Peyer's patch (tissue), 4 donors: ENCODE measurements at regions not wholly inside any gene's neighbourhood (a gene's known extent, or its start where the extent isn't known, plus 50 kb on each side); places are given as distances from the start of the nearest gene placed in this dataset.
A peak's percentile ranks its signal among the peaks of the same experiment; 100 is the strongest.
"Not testable (repeated sequence)": the region's sequence is repeated elsewhere in the genome, so short reads cannot be mapped to it uniquely, and the experiment has no call there.

ENCODE experiments used
- DNase-seq, 3 donors: peaks; one replicate each; pipeline ENCODE4 v3.0.0-alpha.2; 2017 to 2019
- H3K27ac ChIP-seq, 4 donors: fragments of 200-600 bp; sonication (generic); one replicate each; pipeline ENCODE4 v1.5.1; 2016 to 2019
- H3K27me3 ChIP-seq, 2 donors: fragments of 200-600 bp; sonication (generic); one replicate each; pipeline ENCODE4 v1.5.1; 2019
- H3K36me3 ChIP-seq, 3 donors: fragments of 200-600 bp; sonication (generic); one replicate each; pipeline ENCODE4 v1.5.1; 2016 to 2019
- H3K4me1 ChIP-seq, 4 donors: fragments of 200-600 bp; sonication (generic); one replicate each; pipeline ENCODE4 v1.5.1; 2016 to 2019
- H3K4me3 ChIP-seq, 4 donors: fragments of 200-600 bp; sonication (generic); 1 replicate in 3 of 4; 2 replicates in 1 of 4; pipeline ENCODE4 v1.5.1; 2016 to 2019; ENCODE audit warnings: mild to moderate bottlenecking in 1 of 4
- H3K9me3 ChIP-seq, 4 donors: fragments of 200-600 bp; sonication (generic); one replicate each; pipeline ENCODE4 v1.5.1; 2016 to 2019; ENCODE audit warnings: mild to moderate bottlenecking in 1 of 4
- POLR2A ChIP-seq, 2 donors: fragments of 450-650 bp; IDR thresholded peaks; one replicate each; pipeline ENCODE4 v1.5.1; 2017; ENCODE audit warnings: antibody characterized with exemption in 2 of 2, mild to moderate bottlenecking in 2 of 2, moderate library complexity in 2 of 2
- TF ChIP-seq, protein P1 (sequence below), 6 experiments: fragments of 450-650 bp in 4 of 6; fragments of 200-600 bp in 2 of 6; sonication (generic) in 1 of 6; IDR thresholded peaks; one replicate each; pipeline ENCODE4 v1.5.1; 2017 to 2019; ENCODE audit warnings: antibody characterized with exemption in 6 of 6, mild to moderate bottlenecking in 3 of 6, moderate library complexity in 1 of 6

DNA sequence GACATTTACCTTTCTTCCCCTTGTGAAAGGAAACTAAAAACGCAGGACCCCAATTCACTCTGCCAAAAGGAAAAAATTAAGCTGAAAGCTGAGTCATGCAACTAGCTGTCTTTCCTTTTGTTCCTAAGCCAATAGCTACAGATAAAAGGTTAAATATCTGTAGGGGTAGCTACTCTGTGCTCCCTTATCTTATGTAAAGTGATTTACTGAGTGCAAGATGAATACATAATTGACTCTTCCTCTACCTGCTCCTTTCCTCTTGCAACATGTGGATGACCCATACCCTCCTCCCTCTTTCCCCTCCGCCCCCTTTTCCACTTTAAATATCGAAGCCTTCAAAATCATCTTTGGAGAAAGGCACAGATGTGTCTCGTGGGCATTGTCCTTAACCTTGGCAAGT is 68.0 kb upstream of the ZNF157 start:
- TF ChIP-seq, protein P1, sequence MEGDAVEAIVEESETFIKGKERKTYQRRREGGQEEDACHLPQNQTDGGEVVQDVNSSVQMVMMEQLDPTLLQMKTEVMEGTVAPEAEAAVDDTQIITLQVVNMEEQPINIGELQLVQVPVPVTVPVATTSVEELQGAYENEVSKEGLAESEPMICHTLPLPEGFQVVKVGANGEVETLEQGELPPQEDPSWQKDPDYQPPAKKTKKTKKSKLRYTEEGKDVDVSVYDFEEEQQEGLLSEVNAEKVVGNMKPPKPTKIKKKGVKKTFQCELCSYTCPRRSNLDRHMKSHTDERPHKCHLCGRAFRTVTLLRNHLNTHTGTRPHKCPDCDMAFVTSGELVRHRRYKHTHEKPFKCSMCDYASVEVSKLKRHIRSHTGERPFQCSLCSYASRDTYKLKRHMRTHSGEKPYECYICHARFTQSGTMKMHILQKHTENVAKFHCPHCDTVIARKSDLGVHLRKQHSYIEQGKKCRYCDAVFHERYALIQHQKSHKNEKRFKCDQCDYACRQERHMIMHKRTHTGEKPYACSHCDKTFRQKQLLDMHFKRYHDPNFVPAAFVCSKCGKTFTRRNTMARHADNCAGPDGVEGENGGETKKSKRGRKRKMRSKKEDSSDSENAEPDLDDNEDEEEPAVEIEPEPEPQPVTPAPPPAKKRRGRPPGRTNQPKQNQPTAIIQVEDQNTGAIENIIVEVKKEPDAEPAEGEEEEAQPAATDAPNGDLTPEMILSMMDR (IDR thresholded peaks at IDR 0.05): no peak
- no peak for TF ChIP-seq POLR2A (IDR thresholded peaks at IDR 0.05)
- DNase-seq: no peak
- H3K9me3 ChIP-seq: no peaks in the 10 kb centered on the region
- no peaks in the 10 kb centered on the region for H3K27me3 ChIP-seq
- H3K4me3 ChIP-seq: no peak overlapping the region
- H3K27ac ChIP-seq: no peak overlapping the region
- no peaks in the 10 kb centered on the region for H3K4me1 ChIP-seq
- no peaks in the 10 kb centered on the region for H3K36me3 ChIP-seq

DNA sequence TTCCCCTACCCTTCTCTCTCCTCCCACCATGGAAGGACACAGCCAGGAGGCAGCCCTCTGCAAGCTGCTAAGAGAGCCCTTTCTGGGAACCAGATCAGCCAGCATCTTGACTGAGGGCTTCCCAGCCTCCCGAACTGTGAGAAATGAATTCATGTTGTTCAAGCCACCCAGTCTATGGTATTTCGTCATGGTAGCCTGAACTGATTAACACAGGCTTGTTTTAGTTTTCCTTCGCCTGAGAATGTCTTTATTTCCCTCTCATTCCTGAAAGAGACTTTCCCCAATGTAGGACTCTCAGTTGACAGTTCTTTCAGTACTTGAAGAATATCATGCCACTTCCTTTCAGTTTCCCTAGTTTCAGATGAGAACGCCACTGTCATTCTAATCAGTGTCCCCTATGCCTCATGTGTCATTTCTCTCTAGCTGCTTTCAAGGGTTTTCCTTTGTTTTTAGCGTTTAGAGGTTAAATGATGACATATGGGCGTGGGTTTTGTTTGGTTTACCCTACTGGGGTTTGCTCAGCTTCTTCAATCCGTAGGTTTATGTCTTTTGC is 63.8 kb upstream of the ZNF157 start:
- H3K4me1 ChIP-seq, H3K36me3 ChIP-seq, H3K4me3 ChIP-seq, H3K9me3 ChIP-seq, H3K27me3 ChIP-seq, H3K27ac ChIP-seq, DNase-seq: not testable (repeated sequence)

DNA sequence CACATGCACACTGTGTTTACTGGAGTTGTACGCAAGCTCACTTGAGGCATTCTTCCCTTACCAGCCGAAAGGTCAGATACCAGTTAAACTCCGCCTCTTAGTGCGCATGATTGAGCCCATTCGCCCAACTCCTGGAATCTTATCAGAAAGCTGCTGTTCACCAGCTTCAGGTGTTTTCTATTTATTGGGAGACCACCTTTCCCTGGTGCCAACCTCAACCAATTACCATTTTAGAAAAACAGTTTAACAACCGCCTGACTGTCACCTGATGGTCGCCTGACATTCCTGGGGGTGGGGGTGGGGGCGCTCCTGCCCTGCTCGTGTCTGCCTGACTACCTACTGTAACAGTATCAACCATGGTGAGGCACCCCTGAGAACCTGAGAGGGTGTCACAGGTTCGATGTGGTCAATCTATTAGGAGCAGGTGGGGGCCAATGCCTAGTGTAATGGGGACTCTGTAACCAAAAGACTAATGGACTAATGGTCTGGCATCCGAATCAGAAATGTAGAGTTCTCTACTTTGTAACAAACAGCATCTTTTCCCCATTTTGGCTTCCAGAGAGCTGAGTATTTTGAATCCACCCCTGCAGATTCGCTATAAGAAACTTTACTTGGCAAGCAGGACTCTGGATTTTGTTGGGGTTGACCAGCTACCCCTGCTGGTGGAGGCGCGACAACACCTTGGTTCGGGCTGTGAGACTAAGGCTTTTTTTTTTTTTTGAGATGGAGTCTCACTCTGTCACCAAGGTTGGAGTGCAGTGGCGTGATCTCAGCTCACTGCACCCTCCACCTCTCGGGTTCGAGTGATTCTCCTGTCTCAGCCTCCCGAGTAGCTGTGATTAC is 58.2 kb upstream of the ZNF157 start:
- TF ChIP-seq POLR2A (IDR thresholded peaks at IDR 0.05): no peak
- TF ChIP-seq, protein P1 (IDR thresholded peaks at IDR 0.05): peak in 3 of 6 experiments; percentile 23 to 36 (median 35)
- Histone ChIP-seq H3K4me1 (no peaks in the 10 kb centered on the region), H3K27ac (no peak overlapping the region), H3K36me3 (no peaks in the 10 kb centered on the region), H3K27me3 (no peaks in the 10 kb centered on the region), H3K4me3 (no peak overlapping the region), H3K9me3 (no peaks in the 10 kb centered on the region)
- DNase-seq: peak in 2 of 3 donors; percentile 48 to 55

DNA sequence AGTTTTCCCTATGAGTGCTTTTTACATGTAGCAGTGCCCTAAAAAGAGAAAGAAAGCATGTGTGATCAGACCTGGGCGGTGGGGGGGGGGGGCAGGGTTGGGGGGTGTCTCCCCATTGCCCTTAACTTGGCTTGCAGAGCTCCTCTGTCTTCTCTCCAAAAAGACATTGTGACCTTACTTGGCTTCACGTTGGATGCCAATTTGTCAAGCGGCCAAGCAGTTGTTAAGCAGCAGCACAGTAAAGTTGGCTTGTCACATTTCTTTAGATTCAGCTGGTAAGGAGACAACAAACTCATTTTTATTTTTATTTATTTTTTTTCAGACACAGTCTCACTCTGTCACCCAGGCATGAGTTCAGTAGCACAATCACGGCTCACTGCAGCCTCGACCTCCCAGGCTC is 57.3 kb upstream of the ZNF157 start:
- no peak overlapping the region for H3K27ac ChIP-seq
- H3K9me3 ChIP-seq: no peaks in the 10 kb centered on the region
- no peaks in the 10 kb centered on the region for H3K36me3 ChIP-seq
- TF ChIP-seq POLR2A (IDR thresholded peaks at IDR 0.05): no peak
- TF ChIP-seq, protein P1 (IDR thresholded peaks at IDR 0.05): no peak
- no peaks in the 10 kb centered on the region for H3K4me1 ChIP-seq
- no peak for DNase-seq
- no peak overlapping the region for H3K4me3 ChIP-seq
- H3K27me3 ChIP-seq: no peaks in the 10 kb centered on the region

DNA sequence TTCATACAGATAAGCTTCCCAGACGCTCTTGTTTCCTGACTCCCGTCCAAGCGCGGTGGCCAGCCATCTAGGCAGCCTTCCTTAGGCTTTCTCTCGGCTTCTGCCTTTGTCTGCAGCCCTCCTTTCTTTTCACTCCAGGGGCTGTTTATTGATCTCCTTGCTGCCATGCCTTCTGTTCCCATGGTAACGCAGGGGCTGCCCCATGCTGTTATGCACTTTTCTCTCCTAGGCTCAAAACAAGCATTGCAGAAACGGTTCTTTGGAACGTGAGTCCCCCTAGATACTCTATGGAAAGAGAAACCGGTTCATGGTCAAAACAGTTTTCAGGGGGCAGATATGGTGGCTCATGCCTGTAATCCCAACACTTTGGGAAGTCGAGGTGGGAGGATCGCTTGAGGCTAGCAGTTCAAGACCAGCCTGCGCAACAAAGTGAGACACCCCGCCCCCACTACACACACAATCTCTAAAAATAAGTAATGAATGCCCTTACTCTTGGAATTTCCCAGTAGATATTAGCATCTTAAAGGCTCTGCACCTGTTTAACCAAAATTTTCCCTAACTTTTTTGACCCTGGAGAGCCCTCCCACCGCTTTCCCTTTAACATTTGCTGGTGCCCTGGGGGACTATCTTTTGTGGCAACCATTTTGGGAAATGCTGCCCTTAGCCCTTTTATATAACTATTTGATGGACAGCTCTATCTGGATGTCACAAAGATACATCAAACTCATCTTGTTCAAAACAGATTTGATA is 53.9 kb upstream of the ZNF157 start:
- no peaks in the 10 kb centered on the region for H3K36me3 ChIP-seq
- TF ChIP-seq, protein P1 (IDR thresholded peaks at IDR 0.05): no peak
- TF ChIP-seq POLR2A (IDR thresholded peaks at IDR 0.05): no peak
- no peaks in the 10 kb centered on the region for H3K27me3 ChIP-seq
- H3K4me3 ChIP-seq: no peak overlapping the region
- DNase-seq: no peak
- no peak overlapping the region for H3K27ac ChIP-seq
- H3K4me1 ChIP-seq: no peaks in the 10 kb centered on the region
- H3K9me3 ChIP-seq: no peaks in the 10 kb centered on the region
